GM18511 (cell line): ENCODE measurements at regions not wholly inside any gene's neighbourhood (a gene's known extent, or its start where the extent isn't known, plus 50 kb on each side); places are given as distances from the start of the nearest gene placed in this dataset.

Experiments used
- ATAC-seq: cut with Tn5 transposase; IDR thresholded peaks from one replicate; pipeline ENCODE4 v1.9.1; 2021; ENCODE audit warnings: mild to moderate bottlenecking, moderate library complexity; ENCODE audit not compliant: unreplicated experiment

DNA sequence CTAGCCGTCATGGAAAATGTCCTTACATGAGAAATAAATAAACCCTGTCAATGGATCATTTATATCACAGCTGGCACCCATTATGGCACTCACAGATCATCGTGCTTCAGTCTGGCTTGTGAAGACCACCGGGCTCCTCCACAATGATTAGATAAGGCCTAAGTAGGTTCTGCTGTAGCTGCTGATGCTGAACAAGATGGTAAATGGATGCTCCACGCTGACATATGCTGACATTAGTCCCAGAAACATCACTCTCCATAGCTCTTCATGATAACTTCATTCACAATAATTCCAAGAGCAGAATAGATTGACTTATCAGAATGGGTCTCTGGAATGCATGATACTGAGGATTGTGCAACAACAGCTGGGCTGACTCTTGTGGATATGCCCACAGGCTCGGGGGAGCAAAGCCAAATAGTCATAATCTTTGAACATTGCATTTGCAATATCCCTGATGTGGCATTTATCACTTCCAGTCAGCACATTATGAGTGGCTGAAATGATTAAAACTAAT, 63.8 kb upstream of the RXFP2 start:
- ATAC-seq: no peak

DNA sequence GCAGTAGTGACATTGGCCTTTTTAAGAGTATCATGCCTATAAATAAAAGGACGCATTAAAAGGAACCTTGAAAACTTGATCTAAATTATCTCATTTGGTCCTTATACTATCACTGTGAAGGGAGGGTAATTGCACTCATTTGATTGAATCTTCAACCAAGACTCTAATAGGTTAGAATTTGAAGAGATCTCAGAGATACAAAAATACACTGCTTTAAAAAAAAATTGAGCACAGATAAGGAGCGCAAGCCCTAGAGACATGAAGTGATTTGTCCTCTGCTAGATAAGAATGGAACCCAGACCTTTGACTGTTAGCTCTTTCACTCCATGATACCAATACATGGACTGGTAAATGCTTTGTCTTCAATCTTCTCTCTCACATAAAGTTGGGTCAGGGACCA, 58.2 kb upstream of the RXFP2 start:
- no peak for ATAC-seq

DNA sequence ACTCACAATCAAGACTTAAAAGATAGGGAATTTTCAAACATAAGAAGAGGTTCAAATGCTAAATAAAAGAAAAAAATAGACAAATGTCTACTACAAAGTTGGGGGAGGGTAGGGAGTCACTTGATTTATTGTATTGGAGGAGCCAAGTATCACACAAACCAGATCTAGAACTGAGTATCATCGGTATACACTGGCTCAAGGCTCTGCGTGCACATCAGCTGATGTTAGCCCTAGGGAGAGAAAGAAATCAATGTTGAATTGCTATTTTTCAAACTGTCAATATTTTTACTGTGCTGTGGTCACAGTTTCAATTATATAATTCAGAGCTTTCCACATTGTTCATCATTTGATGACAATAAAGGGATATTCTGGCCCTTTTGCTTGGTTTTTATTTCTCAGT, 54.9 kb upstream of the RXFP2 start:
- no peak for ATAC-seq

DNA sequence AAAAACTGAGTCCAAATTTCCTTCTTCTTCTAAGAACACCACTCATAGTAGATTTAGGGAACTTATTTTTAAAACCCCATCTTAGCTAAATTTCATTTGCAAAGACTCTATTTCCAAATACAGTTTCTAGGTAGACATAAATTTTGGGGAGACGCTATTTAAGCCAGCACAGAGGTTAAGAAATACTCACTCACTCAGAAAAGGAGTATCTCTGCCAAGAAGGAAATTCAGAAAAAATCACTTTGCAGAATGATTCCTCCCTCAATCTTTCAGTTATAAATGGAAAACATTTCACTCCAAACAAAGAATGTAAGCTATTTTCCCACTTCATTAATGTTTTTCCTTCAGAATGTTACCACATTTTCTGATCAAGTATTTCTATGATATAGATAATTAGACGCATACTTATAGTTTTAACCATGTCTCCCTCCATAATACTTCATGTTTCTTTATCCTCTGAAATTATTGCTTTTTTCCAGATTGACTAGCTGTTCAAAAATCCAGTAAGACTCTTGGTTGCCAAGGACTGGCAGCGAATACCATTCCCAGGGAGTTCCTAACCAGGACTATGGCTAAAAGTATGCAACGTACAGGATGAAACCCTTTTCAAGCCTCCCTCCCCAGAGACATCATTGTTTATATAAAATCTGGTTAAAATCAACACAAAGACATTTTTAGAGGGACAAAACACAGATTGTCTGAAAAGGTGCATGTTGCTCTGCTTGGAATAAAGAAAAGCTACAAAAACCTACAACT, 52.5 kb upstream of the RXFP2 start:
- ATAC-seq: no peak
